Body of pancreas (tissue), 4 donors: ENCODE measurements at regions not wholly inside any gene's neighbourhood (a gene's known extent, or its start where the extent isn't known, plus 50 kb on each side); places are given as distances from the start of the nearest gene placed in this dataset.

Experiments
- POLR2A ChIP-seq, 3 donors: fragments of 450-650 bp; IDR thresholded peaks; one replicate each; pipeline ENCODE4 v1.6.1; 2016; ENCODE audit warnings: antibody characterized with exemption in 3 of 3, mild to moderate bottlenecking in 2 of 3
- TF ChIP-seq, protein P1 (sequence below), 7 experiments: fragments of 450-650 bp in 4 of 7; fragments of 200-600 bp in 3 of 7; sonication (generic) in 3 of 7; IDR thresholded peaks; one replicate each; pipeline ENCODE4 v1.5.1; 2016 to 2019; ENCODE audit warnings: antibody characterized with exemption in 7 of 7

GRCh38 chr1:219296430-219297355 is 123.0 kb downstream of the LYPLAL1 start:
- TF ChIP-seq, protein P1, sequence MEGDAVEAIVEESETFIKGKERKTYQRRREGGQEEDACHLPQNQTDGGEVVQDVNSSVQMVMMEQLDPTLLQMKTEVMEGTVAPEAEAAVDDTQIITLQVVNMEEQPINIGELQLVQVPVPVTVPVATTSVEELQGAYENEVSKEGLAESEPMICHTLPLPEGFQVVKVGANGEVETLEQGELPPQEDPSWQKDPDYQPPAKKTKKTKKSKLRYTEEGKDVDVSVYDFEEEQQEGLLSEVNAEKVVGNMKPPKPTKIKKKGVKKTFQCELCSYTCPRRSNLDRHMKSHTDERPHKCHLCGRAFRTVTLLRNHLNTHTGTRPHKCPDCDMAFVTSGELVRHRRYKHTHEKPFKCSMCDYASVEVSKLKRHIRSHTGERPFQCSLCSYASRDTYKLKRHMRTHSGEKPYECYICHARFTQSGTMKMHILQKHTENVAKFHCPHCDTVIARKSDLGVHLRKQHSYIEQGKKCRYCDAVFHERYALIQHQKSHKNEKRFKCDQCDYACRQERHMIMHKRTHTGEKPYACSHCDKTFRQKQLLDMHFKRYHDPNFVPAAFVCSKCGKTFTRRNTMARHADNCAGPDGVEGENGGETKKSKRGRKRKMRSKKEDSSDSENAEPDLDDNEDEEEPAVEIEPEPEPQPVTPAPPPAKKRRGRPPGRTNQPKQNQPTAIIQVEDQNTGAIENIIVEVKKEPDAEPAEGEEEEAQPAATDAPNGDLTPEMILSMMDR (IDR thresholded peaks at IDR 0.05) = no peak
- no peak for TF ChIP-seq POLR2A (IDR thresholded peaks at IDR 0.05)
